HTR-8/SVneo (cell line): ENCODE measurements at regions not wholly inside any gene's neighbourhood (a gene's known extent, or its start where the extent isn't known, plus 50 kb on each side); places are given as distances from the start of the nearest gene placed in this dataset.

Source experiments
- DNase-seq: peaks from one replicate; pipeline ENCODE4 v3.0.0; 2011; ENCODE audit warnings: low spot score, mixed read lengths; ENCODE audit not compliant: insufficient read length
- FAIRE-seq: peaks from 2 replicates; lab custom pipeline; 2011; peaks lifted over from hg19 to GRCh38; lab: Jason Lieb, UNC

DNA sequence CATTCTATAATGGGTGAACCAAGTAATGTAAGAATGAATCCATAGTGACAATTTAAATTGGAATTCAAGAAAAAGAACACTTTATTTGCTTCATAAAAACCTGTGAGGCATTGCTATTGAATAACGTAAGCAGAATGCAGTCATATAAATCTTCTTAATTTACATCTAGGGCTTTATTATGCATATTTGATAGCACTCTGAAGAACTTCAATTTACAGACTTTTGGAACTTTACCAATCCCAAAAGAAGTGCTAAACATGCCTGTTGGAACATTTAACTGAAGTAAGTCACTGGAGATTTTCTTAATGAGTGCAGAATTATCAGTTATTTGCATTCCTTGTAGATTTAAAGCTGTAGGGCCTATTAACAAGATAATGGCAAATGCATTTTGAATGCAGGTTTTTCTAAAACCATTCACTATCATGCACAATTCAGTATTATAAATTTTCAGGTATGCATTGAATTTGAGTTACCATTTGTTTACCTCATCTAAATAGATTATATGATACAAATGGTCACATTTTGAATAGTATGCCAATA, 1181.2 kb downstream of the ARAP2 start:
- DNase-seq = no peak
- no peak for FAIRE-seq

DNA sequence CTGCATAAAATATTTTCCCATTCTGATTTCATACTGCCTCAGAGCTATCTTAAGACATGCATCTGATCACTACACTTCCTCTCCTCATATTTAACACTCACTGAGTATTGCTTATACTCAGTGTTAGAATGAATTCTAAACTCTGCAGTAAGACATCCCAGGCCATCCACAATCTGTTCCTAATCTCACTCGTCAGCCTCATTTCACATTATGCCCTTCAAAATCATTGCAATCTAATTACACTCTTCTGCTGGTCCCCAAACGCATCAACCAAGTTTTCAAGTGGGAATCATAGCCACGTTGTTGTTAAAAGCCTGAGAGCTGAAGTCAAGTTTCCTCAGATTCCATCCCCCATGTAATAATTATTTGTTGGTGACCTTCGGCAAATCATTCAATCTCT, 1177.9 kb downstream of the ARAP2 start:
- DNase-seq (no peak), FAIRE-seq (no peak)

GRCh38 chr4:35080799-35081198, 1163.5 kb downstream of the ARAP2 start:
- FAIRE-seq (no peak), DNase-seq (no peak)

DNA sequence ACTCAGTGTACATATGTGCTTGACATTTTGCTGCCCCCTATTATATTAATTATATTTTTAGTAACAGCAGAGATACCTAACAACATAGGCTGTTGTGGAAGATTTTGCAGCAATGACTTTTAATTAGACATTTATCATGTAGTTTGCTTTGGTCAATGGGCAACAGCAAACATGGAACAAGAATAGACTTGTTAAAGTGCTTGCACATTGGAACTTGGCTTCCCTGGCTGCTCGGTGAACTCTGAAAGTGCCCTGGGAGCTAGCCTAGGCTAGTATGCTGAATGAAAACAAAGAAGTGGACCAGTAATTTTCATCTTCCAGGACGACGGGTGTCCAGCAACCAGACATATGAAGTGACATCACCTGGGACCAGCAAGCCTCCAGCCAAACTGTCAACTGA, 1157.1 kb downstream of the ARAP2 start:
- DNase-seq (no peak), FAIRE-seq (no peak)

GRCh38 chr4:35100932-35101331, 1143.4 kb downstream of the ARAP2 start:
- FAIRE-seq = no peak
- no peak for DNase-seq

DNA sequence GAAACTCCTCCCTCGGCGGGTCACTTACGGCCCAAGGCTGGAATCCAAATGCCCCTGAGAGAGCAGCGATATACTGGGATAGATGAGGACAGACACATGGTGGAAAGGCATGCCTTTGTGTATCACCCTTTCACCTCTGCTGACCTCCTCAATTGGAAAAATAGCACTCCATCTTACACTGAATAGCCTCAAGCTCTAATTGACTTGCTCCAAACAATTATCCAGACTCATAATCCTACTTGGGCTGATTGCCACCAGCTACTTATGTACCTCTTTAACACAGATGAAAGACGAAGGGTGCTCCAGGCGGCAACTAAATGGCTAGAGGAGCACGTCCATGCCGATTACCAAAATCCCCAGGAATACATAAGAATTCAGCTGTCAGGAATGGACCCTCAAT, 1142.2 kb downstream of the ARAP2 start:
- no peak for DNase-seq
- FAIRE-seq = no peak

- no peak for FAIRE-seq
Observed at GRCh38 chr4:35105486-35105885, 1138.8 kb downstream of the ARAP2 start.

DNA sequence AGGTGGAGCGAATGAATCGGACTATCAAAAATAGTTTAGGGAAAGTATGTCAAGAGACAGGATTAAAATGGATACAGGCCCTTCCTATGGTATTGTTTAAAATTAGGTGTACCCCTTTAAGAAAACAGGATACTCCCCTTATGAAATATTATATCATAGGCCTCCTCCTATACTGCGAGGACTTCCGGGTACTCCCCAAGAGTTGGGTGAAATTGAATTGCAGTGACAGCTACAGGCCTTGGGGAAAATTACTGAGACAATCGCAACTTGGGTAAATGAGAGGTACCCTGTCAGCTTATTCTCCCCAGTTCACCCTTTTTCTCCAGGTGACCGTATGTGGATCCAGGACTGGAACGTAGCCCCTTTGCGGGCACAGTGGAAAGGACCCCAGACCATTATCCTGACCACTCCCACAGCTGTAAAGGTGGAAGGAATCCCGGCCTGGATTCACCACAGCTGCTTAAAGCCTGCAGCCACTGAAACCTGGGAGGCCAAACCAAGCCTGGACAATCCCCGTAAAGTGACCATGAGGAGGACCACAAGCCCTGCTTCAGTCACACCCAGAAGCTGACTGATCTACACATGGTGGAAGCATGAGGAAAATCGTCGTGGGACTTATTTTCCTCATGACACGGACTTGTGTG, 1138.1 kb downstream of the ARAP2 start:
- no peak for DNase-seq
- no peak for FAIRE-seq

More at GRCh38 chr4:35105486-35105885, 1138.8 kb downstream of the ARAP2 start:
- no peak for DNase-seq

DNA sequence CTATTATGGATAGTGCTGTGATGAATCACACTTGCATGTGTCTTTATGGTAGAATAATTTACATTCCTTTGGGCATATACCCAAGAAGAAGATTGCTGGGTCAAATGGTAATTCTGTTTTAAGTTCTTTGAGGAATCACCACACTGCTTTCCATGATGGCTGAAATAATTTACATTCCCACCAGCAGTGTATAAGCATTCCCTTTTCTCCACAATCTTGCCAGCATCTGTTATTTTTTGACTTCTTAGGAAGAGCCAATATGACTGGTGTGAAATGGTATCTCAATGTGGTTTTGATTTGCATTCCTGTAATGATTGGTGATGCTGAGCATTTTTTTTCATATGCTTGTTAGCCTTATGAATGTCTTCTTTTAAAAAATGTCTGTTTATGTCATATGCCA, 1120.2 kb downstream of the ARAP2 start:
- DNase-seq (no peak), FAIRE-seq (no peak)

GRCh38 chr4:35125995-35126712, 1118.2 kb downstream of the ARAP2 start:
- FAIRE-seq = no peak
- DNase-seq = no peak

GRCh38 chr4:35138449-35138848, 1105.9 kb downstream of the ARAP2 start:
- FAIRE-seq (no peak), DNase-seq (peak; percentile 7)

GRCh38 chr4:35147761-35148160, 1096.6 kb downstream of the ARAP2 start:
- FAIRE-seq = no peak
- no peak for DNase-seq

DNA sequence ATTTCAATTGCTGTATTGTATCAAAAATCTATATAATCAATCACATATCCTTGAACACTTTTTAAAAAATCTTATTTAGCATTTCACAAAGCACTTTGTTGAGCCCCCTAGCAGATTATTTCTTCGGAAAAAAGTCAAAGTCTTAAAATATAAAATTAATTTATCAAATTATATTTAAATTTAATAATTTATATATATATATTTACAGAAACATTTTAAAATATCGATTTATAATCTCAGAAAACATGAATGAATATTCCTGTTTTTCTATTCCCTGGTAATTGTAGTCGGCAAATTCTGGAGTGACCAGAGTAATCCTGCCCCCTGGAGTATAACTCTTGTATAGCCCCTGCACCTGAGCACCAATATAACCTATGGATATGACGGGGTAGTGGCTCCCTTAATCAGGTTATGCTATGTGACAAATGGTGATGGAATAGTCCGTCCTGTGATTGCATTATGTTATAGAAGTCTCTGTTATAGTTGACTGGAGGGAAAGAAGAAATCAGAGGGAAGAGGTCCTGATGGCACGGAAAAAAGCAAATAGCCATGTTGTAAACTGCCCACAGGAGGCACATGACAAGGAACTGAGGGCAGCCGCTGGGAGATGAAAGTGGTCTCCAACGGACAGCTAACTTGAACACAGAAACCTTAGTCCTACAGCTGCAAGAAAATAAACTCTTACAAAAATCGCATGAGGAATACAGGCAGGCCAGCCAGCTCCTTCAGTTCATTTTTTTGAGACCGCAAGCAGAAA, 1092.3 kb downstream of the ARAP2 start:
- peak; percentile 9 for DNase-seq
- no peak for FAIRE-seq

GRCh38 chr4:35163168-35163567, 1081.1 kb downstream of the ARAP2 start:
- FAIRE-seq (no peak), DNase-seq (no peak)

DNA sequence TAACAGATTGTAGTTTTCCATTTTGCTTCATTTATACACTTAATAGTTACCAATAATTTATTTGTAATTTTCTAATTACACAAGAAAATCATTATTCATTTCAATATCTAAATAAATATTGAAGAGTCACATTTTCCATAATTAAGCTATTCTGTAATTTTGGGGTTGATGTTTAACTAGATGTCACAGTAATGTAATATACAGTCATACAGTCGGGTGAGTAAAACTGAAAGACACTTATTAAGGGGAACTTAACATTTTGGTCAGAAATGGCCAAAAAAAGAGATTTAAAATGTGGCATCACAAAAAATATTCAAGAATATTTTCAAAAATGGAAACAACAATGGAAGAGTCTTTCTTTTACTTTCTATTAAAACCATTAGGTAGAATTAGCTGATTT, 1080.3 kb downstream of the ARAP2 start:
- FAIRE-seq (no peak), DNase-seq (no peak)

DNA sequence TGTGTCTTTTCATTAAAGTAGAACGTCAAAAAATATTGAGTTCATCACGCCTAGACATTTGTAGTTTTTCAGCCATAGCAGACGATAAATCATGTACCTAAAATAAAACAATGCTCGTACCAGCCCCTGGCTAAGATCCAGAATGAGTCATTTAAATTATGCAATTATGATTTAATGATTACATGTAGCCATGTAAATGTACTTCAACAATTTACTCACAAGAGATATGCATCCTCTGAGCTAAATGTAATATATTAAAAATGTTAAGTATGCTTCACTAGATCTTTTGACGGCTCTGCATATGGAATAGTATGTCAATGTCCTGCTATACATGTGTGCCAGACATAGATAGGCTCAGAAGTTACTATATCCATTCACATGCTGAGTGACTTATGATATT, 1077.8 kb downstream of the ARAP2 start:
- FAIRE-seq (no peak), DNase-seq (no peak)

GRCh38 chr4:35167385-35167784, 1076.9 kb downstream of the ARAP2 start:
- no peak for DNase-seq
- FAIRE-seq = no peak

GRCh38 chr4:35175487-35175886, 1068.8 kb downstream of the ARAP2 start:
- FAIRE-seq = no peak

DNA sequence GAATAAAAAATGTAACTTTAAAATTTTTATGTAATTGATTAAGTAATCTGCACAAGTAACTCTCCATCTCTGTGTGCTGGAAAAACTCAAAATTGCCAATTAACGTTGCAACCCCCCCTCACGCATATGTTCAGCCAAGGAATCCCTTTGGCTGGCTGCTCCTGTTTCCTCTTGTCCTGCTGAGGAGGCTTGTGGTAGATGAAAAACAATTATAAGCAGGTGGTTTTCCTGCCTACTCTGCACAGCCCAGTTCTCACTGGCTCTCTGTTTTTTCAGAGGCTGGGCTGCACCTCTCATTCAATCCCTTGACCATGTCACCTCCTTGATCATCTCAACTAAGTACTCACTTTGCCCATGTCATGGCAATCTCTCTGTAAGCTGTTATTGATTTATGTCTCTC, 1068.4 kb downstream of the ARAP2 start:
- FAIRE-seq (no peak), DNase-seq (no peak)

More at GRCh38 chr4:35175487-35175886, 1068.8 kb downstream of the ARAP2 start:
- no peak for DNase-seq

DNA sequence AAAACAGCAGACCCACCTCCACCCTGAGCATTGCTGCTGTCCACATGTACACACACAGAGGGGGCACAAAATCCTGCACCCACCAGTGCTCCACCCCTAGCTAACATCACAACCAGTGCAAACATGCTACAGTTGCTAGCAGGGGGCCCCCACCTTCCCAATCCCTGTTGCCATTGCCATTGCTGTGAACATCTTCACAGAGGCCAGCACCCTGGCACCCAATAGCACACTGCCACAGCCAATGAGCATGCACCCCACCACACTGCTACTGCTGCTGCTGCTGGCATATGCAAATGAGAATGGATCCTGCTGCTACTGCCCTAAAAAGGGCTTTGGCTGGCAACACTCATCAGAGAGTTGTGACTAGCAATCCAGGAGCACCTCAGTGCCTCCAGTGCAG, 1061.9 kb downstream of the ARAP2 start:
- no peak for DNase-seq

More for the DNA sequence above, 1061.9 kb downstream of the ARAP2 start:
- FAIRE-seq = no peak
